Activated CD4-positive, alpha-beta memory T cell treated with anti-CD3 and anti-CD28 coated beads, Interleukin-2, amount 10 ng/mL, durations not matched to agents 7 days and 5 days (primary cell): ENCODE measurements at regions not wholly inside any gene's neighbourhood (a gene's known extent, or its start where the extent isn't known, plus 50 kb on each side); places are given as distances from the start of the nearest gene placed in this dataset.

Experiments
- CTCF ChIA-PET: fragments of 350-600 bp; sonication (Branson Sonifier 250); formaldehyde crosslinking; loops from one replicate; lab custom pipeline; 2021; ENCODE audit warnings: antibody characterized with exemption, inconsistent platforms; lab: Charles Lee
- POLR2A ChIA-PET: fragments of 350-600 bp; sonication (Branson Sonifier 250); formaldehyde crosslinking; loops from one replicate; lab custom pipeline; 2021; ENCODE audit warnings: antibody characterized with exemption; lab: Charles Lee
- DNase-seq: peaks from one replicate; pipeline ENCODE4 v3.0.0-alpha.2; 2020
- H3K27ac Mint-ChIP-seq: one replicate; pipeline ENCODE4 v1.8.0; 2021; ENCODE audit warnings: mild to moderate bottlenecking, mixed read lengths
- H3K27me3 Mint-ChIP-seq: one replicate; pipeline ENCODE4 v1.8.0; 2021; ENCODE audit warnings: mixed read lengths
- H3K36me3 Mint-ChIP-seq: one replicate; pipeline ENCODE4 v1.8.0; 2021; ENCODE audit warnings: low read depth, mixed read lengths
- H3K4me1 Mint-ChIP-seq: one replicate; pipeline ENCODE4 v1.8.0; 2021; ENCODE audit warnings: mixed read lengths
- H3K4me3 Mint-ChIP-seq: one replicate; pipeline ENCODE4 v1.8.0; 2021; ENCODE audit warnings: mild to moderate bottlenecking, mixed read lengths
- H3K9me3 Mint-ChIP-seq: one replicate; pipeline ENCODE4 v1.8.0; 2021; ENCODE audit warnings: mixed read lengths

GRCh38 chr2:59654710-59655109, 898.7 kb downstream of the BCL11A start:
- no peaks in the 10 kb centered on the region for H3K4me1 Mint-ChIP-seq
- H3K27me3 Mint-ChIP-seq, result no peaks in the 10 kb centered on the region
- H3K36me3 Mint-ChIP-seq, result no peaks in the 10 kb centered on the region
- POLR2A ChIA-PET, result no interaction called here
- H3K27ac Mint-ChIP-seq, result no peak overlapping the region
- no peaks in the 10 kb centered on the region for H3K9me3 Mint-ChIP-seq
- CTCF ChIA-PET, result no interaction called here
- no peak for DNase-seq
- H3K4me3 Mint-ChIP-seq, result no peak overlapping the region

- H3K4me1 Mint-ChIP-seq, result no peaks in the 10 kb centered on the region
- ChIA-PET POLR2A (no interaction called here), CTCF (no interaction called here)
- DNase-seq, result no peak
- no peaks in the 10 kb centered on the region for H3K36me3 Mint-ChIP-seq
- H3K27me3 Mint-ChIP-seq, result no peaks in the 10 kb centered on the region
- no peak overlapping the region for H3K4me3 Mint-ChIP-seq
- no peak overlapping the region for H3K27ac Mint-ChIP-seq
- H3K9me3 Mint-ChIP-seq, result no peaks in the 10 kb centered on the region
These were observed 900.3 kb downstream of the BCL11A start for GRCh38 chr2:59653164-59653563.

GRCh38 chr2:59630789-59631188, 922.7 kb downstream of the BCL11A start:
- ChIA-PET POLR2A (no interaction called here), CTCF (no interaction called here)
- Mint-ChIP-seq H3K4me3 (no peak overlapping the region), H3K36me3 (no peaks in the 10 kb centered on the region), H3K27me3 (no peaks in the 10 kb centered on the region), H3K27ac (no peak overlapping the region), H3K9me3 (no peaks in the 10 kb centered on the region), H3K4me1 (no peaks in the 10 kb centered on the region)
- DNase-seq, result no peak

DNA sequence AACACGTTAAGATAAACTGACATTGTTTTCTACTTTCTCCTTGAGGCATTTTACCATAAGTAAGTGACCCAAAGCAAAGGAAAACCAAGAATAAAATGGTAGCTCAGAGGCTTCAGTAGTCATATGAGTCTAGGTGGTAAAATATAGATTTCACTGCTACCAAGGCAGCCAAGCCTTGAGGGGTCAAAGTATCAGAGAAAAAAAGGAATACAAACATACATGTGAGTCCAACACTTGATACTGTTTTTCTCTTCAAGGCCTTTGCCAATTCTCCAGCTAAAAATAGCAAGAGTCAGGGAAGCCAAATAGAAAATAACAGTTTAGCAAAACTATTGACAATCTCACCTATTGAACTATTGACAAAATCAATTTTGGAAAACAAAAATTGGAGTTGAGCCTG, 925.9 kb downstream of the BCL11A start:
- Mint-ChIP-seq H3K9me3 (no peaks in the 10 kb centered on the region), H3K27me3 (no peaks in the 10 kb centered on the region), H3K36me3 (no peaks in the 10 kb centered on the region), H3K27ac (no peak overlapping the region), H3K4me3 (no peak overlapping the region), H3K4me1 (no peaks in the 10 kb centered on the region)
- DNase-seq, result no peak
- CTCF ChIA-PET, result no interaction called here
- POLR2A ChIA-PET, result no interaction called here

GRCh38 chr2:59622599-59623308, 930.7 kb downstream of the BCL11A start:
- Mint-ChIP-seq H3K27me3 (no peaks in the 10 kb centered on the region), H3K27ac (no peak overlapping the region), H3K36me3 (no peaks in the 10 kb centered on the region), H3K4me1 (no peaks in the 10 kb centered on the region), H3K4me3 (no peak overlapping the region), H3K9me3 (peaks cover 3% of the 10 kb centered on the region)
- CTCF ChIA-PET, result no interaction called here
- POLR2A ChIA-PET, result no interaction called here
- no peak for DNase-seq

DNA sequence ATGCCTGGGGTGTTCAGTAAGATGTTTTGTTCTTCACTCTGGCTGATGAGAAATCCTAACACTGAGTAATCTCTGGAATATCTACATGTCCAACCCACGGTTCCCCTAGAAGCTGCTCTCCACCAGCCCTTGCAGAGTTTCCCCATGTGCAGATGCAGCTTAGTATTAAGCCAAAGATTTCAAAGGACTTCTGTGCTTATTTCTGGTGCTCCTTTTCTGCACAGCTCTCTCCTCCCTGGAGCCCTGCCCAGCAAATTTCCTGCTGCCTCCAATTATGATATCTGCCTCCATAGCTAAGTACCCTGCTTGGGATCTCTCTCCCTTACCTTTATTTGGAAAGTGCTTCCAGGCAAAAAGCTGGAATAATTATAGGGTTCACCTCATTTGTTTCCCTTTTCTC, 949.3 kb downstream of the BCL11A start:
- H3K36me3 Mint-ChIP-seq, result no peaks in the 10 kb centered on the region
- POLR2A ChIA-PET, result no interaction called here
- CTCF ChIA-PET, result no interaction called here
- no peak for DNase-seq
- no peaks in the 10 kb centered on the region for H3K27me3 Mint-ChIP-seq
- H3K9me3 Mint-ChIP-seq, result no peaks in the 10 kb centered on the region
- no peak overlapping the region for H3K27ac Mint-ChIP-seq
- H3K4me1 Mint-ChIP-seq, result no peaks in the 10 kb centered on the region
- no peak overlapping the region for H3K4me3 Mint-ChIP-seq

DNA sequence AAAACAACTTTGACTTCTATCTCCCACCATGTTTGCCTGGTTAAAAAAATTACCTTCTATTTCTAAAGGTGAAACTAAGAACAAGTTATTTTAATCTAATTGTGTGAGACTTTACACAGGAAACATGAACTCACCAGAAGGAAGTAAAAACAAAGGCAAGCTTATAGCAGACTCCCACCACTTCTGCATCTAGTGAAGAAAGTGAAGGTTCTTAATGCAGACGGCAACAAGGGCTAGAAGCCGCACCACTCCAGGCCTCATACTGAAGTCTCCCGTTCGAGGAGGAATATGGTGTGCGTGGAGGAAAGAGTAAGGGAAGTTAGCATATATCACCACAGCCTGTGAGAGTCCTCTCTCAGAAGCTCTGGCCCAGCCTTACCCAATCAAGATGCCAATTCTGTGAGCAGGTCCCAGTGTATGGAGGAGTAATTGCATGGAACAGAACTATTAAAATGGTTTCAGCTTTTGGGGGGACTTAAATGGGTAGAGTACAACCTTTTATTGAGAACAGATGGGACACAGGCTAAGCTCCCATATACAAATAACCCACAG, 958.7 kb downstream of the BCL11A start:
- Mint-ChIP-seq H3K36me3 (no peaks in the 10 kb centered on the region), H3K9me3 (no peaks in the 10 kb centered on the region), H3K27ac (no peak overlapping the region), H3K27me3 (no peaks in the 10 kb centered on the region), H3K4me1 (no peaks in the 10 kb centered on the region), H3K4me3 (no peak overlapping the region)
- DNase-seq, result no peak
- ChIA-PET POLR2A (no interaction called here), CTCF (no interaction called here)

GRCh38 chr2:59590798-59591197, 962.7 kb downstream of the BCL11A start:
- no peaks in the 10 kb centered on the region for H3K36me3 Mint-ChIP-seq
- no peaks in the 10 kb centered on the region for H3K4me1 Mint-ChIP-seq
- no peak overlapping the region for H3K4me3 Mint-ChIP-seq
- ChIA-PET POLR2A (no interaction called here), CTCF (no interaction called here)
- no peak for DNase-seq
- H3K27me3 Mint-ChIP-seq, result no peaks in the 10 kb centered on the region
- no peak overlapping the region for H3K27ac Mint-ChIP-seq
- H3K9me3 Mint-ChIP-seq, result no peaks in the 10 kb centered on the region

- Mint-ChIP-seq H3K27me3 (no peaks in the 10 kb centered on the region), H3K27ac (no peak overlapping the region), H3K36me3 (no peaks in the 10 kb centered on the region), H3K9me3 (no peaks in the 10 kb centered on the region), H3K4me3 (no peak overlapping the region), H3K4me1 (no peaks in the 10 kb centered on the region)
- DNase-seq, result no peak
- POLR2A ChIA-PET, result no interaction called here
- CTCF ChIA-PET, result no interaction called here
These were observed 963.6 kb downstream of the BCL11A start for GRCh38 chr2:59589881-59590280.

DNA sequence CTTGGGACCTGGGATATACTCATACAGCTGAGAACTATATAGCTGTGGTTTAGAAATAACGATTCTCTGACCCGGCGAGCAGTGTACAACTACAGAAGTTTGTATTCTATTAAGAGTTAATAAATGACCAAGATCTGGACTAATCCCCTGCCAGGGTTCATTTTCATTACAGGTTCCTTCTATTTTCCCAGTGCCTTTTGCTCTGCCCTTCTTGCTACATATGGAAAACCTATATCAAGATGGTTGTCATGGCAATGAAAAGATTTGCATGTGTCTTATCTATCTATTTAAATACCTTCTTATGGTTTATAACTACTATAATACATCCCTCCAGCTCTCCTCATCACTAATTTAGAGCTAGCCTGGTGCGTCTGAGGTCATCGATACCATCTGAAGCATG, 965.2 kb downstream of the BCL11A start:
- no peaks in the 10 kb centered on the region for H3K36me3 Mint-ChIP-seq
- no peaks in the 10 kb centered on the region for H3K4me1 Mint-ChIP-seq
- H3K9me3 Mint-ChIP-seq, result peaks cover 2% of the 10 kb centered on the region
- H3K27ac Mint-ChIP-seq, result no peak overlapping the region
- ChIA-PET POLR2A (no interaction called here), CTCF (no interaction called here)
- DNase-seq, result no peak
- H3K27me3 Mint-ChIP-seq, result no peaks in the 10 kb centered on the region
- H3K4me3 Mint-ChIP-seq, result no peak overlapping the region

DNA sequence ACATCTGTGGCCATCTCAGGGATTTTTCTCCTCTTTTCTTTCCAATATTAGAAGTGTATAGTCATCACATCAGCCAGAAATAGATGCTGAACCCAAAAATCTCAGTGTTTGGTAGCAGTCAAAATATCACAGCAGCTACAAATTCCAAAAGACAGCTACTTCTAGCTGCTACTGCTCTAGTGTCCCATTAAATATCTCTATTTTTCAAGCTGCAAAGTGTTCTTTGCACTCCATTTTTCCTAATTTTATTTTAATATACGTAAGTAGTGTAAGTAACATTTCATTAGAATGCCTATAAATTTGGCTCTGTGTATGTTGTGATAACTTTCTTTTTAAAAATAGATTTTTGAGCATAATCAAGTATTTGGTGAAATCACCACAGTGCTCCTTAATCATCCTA, 967.3 kb downstream of the BCL11A start:
- H3K9me3 Mint-ChIP-seq, result peaks cover 3% of the 10 kb centered on the region
- POLR2A ChIA-PET, result no interaction called here
- no peak for DNase-seq
- H3K27me3 Mint-ChIP-seq, result no peaks in the 10 kb centered on the region
- CTCF ChIA-PET, result no interaction called here
- no peak overlapping the region for H3K4me3 Mint-ChIP-seq
- H3K36me3 Mint-ChIP-seq, result no peaks in the 10 kb centered on the region
- H3K27ac Mint-ChIP-seq, result no peak overlapping the region
- no peaks in the 10 kb centered on the region for H3K4me1 Mint-ChIP-seq

- H3K27me3 Mint-ChIP-seq, result no peaks in the 10 kb centered on the region
- H3K4me1 Mint-ChIP-seq, result no peaks in the 10 kb centered on the region
- peaks cover 3% of the 10 kb centered on the region for H3K9me3 Mint-ChIP-seq
- H3K36me3 Mint-ChIP-seq, result no peaks in the 10 kb centered on the region
- POLR2A ChIA-PET, result no interaction called here
- no peak overlapping the region for H3K4me3 Mint-ChIP-seq
- H3K27ac Mint-ChIP-seq, result no peak overlapping the region
- DNase-seq, result no peak
- CTCF ChIA-PET, result no interaction called here
These were observed 967.8 kb downstream of the BCL11A start for GRCh38 chr2:59585655-59586054.

- DNase-seq, result no peak
- Mint-ChIP-seq H3K4me1 (no peaks in the 10 kb centered on the region), H3K27ac (no peak overlapping the region), H3K27me3 (no peaks in the 10 kb centered on the region), H3K36me3 (no peaks in the 10 kb centered on the region), H3K9me3 (peaks cover 3% of the 10 kb centered on the region), H3K4me3 (no peak overlapping the region)
- ChIA-PET POLR2A (no interaction called here), CTCF (no interaction called here)
These were observed 968.5 kb downstream of the BCL11A start for GRCh38 chr2:59584958-59585357.

DNA sequence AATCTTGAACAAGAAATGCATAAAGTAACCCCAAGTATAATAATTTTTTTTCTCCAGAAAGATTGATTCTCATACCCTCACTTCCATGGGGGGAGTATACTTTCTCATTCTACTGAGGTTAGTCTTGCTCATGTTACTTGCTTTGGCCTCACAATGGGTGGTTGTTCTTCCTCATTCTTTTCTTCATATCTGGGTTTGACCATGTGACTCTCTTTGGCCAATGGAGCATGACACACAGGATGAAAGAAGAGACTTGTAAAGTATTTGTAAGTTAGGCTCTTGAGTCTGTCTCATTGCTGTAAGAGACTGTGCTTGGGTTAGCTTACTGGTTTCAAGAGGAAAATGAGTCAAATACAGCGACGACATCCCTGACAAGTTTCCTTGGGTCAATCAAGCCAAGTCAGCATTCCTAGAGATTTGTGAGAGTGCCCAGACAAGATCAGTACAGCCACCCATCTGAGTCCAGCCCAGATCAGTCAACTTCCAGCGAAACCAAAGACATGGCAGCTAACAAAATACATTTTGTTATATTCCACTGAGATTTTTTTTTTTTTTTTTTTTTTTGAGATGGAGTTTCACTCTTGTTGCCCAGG, 970.2 kb downstream of the BCL11A start:
- Mint-ChIP-seq H3K4me3 (no peak overlapping the region), H3K36me3 (no peaks in the 10 kb centered on the region), H3K4me1 (no peaks in the 10 kb centered on the region), H3K27me3 (no peaks in the 10 kb centered on the region), H3K9me3 (peaks cover 3% of the 10 kb centered on the region), H3K27ac (no peak overlapping the region)
- DNase-seq, result no peak
- ChIA-PET CTCF (no interaction called here), POLR2A (no interaction called here)
